ENCODE measurements at regions not wholly inside any gene's neighbourhood (a gene's known extent, or its start where the extent isn't known, plus 50 kb on each side); places are given as distances from the start of the nearest gene placed in this dataset.

GRCh38 chr16:73415286-73415685 lies 367.4 kb upstream of the ZFHX3 start:
- Histone ChIP-seq H3K27ac (no peak overlapping the region), H3K4me1 (no peaks in the 10 kb centered on the region), H3K9me3 (no peaks in the 10 kb centered on the region), H3K36me3 (no peaks in the 10 kb centered on the region), H3K4me3 (no peak overlapping the region), H3K27me3 (peaks cover 0 to 4% (median 0%) of the 10 kb centered on the region in 9 donors)
- DNase-seq (no peak), ATAC-seq (no peak)
- intact Hi-C loops (cut with DNase I), result no loop called here
- TF ChIP-seq POLR2A (IDR thresholded peaks at IDR 0.05) (no peak), CTCF (IDR thresholded peaks at IDR 0.05) (no peak)
- WGBS, 4 donors, result 50 to 69% (median 56%) methylated on average over 1 of the region's 1 CpG

- 76 to 85% (median 83%) methylated on average over 5 of the region's 5 CpGs for WGBS, 4 donors
- no peak for TF ChIP-seq CTCF (IDR thresholded peaks at IDR 0.05)
- no peak for TF ChIP-seq POLR2A (IDR thresholded peaks at IDR 0.05)
- H3K4me1 ChIP-seq, result no peaks in the 10 kb centered on the region
- H3K4me3 ChIP-seq, result no peak overlapping the region
- no peaks in the 10 kb centered on the region for H3K9me3 ChIP-seq
- ATAC-seq (no peak), DNase-seq (no peak)
- peaks cover 0 to 3% (median 0%) of the 10 kb centered on the region in 9 donors for H3K27me3 ChIP-seq
- H3K36me3 ChIP-seq, result no peaks in the 10 kb centered on the region
- intact Hi-C loops (cut with DNase I), result no loop called here
- H3K27ac ChIP-seq, result no peak overlapping the region
Measured at GRCh38 chr16:73414638-73415037, 366.7 kb upstream of the ZFHX3 start.

- H3K9me3 ChIP-seq, result no peaks in the 10 kb centered on the region
- WGBS, 4 donors, result 94 to 99% (median 97%) methylated on average over 1 of the region's 1 CpG
- ATAC-seq, result no peak
- no peak overlapping the region for H3K27ac ChIP-seq
- no peak for TF ChIP-seq POLR2A (IDR thresholded peaks at IDR 0.05)
- no peak for TF ChIP-seq CTCF (IDR thresholded peaks at IDR 0.05)
- intact Hi-C loops (cut with DNase I), result no loop called here
- no peak for DNase-seq
- no peak overlapping the region for H3K4me3 ChIP-seq
- peaks cover 0 to 3% (median 0%) of the 10 kb centered on the region in 9 donors for H3K27me3 ChIP-seq
- no peaks in the 10 kb centered on the region for H3K36me3 ChIP-seq
- no peaks in the 10 kb centered on the region for H3K4me1 ChIP-seq
Measured at GRCh38 chr16:73413830-73414190, 365.9 kb upstream of the ZFHX3 start.

- Histone ChIP-seq H3K27me3 (peaks cover 0 to 3% (median 0%) of the 10 kb centered on the region in 9 donors), H3K4me1 (no peaks in the 10 kb centered on the region), H3K27ac (no peak overlapping the region), H3K9me3 (no peaks in the 10 kb centered on the region), H3K36me3 (no peaks in the 10 kb centered on the region), H3K4me3 (no peak overlapping the region)
- no peak for ATAC-seq
- TF ChIP-seq CTCF (IDR thresholded peaks at IDR 0.05), result no peak
- TF ChIP-seq POLR2A (IDR thresholded peaks at IDR 0.05), result no peak
- WGBS, 4 donors, result 88 to 89% (median 89%) methylated on average over 6 of the region's 6 CpGs
- intact Hi-C loops (cut with DNase I), result no loop called here
- DNase-seq, result no peak
Measured at GRCh38 chr16:73413091-73413829, 365.3 kb upstream of the ZFHX3 start.
